ENCODE measurements at regions not wholly inside any gene's neighbourhood (a gene's known extent, or its start where the extent isn't known, plus 50 kb on each side); places are given as distances from the start of the nearest gene placed in this dataset.

- TF ChIP-seq, protein P1, sequence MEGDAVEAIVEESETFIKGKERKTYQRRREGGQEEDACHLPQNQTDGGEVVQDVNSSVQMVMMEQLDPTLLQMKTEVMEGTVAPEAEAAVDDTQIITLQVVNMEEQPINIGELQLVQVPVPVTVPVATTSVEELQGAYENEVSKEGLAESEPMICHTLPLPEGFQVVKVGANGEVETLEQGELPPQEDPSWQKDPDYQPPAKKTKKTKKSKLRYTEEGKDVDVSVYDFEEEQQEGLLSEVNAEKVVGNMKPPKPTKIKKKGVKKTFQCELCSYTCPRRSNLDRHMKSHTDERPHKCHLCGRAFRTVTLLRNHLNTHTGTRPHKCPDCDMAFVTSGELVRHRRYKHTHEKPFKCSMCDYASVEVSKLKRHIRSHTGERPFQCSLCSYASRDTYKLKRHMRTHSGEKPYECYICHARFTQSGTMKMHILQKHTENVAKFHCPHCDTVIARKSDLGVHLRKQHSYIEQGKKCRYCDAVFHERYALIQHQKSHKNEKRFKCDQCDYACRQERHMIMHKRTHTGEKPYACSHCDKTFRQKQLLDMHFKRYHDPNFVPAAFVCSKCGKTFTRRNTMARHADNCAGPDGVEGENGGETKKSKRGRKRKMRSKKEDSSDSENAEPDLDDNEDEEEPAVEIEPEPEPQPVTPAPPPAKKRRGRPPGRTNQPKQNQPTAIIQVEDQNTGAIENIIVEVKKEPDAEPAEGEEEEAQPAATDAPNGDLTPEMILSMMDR (conservative IDR thresholded peaks at IDR 0.05; ENCODE audit: low read depth, low read length), result no peak
- TF ChIP-seq EZH2 (IDR thresholded peaks at IDR 0.05; ENCODE audit: borderline replicate concordance, low read depth, low read length, poor library complexity, severe bottlenecking), result no peak
Measured at GRCh38 chr6:169324656-169325459, 71.2 kb upstream of the THBS2 start.

Measured in A673 (cell line).